Heart left ventricle (tissue), 16 donors: ENCODE measurements at regions not wholly inside any gene's neighbourhood (a gene's known extent, or its start where the extent isn't known, plus 50 kb on each side); places are given as distances from the start of the nearest gene placed in this dataset.

Experiments used
- ATAC-seq, 4 donors: fragments of 200-7000 bp; cut with Tn5 transposase; one replicate each; pipeline ENCODE4 v1.9.1; 2020 to 2022; ENCODE audit warnings: moderate library complexity in 4 of 4, mild to moderate bottlenecking in 3 of 4, moderate number of reproducible peaks in 1 of 4
- DNase-seq, 5 donors: peaks; one replicate each; pipeline ENCODE4 v3.0.0-alpha.2; 2020
- H3K27ac ChIP-seq, 12 donors: fragments of 200-600 bp; sonication (generic) in 4 of 12; one replicate each; pipeline versions ENCODE4 v1.5.0 to v1.8.0; 2016 to 2022; ENCODE audit warnings: mild to moderate bottlenecking in 2 of 12
- H3K27me3 ChIP-seq, 9 donors: fragments of 200-600 bp; sonication (generic) in 2 of 9; one replicate each; pipeline versions ENCODE4 v1.5.1 to v1.8.0; 2016 to 2022; ENCODE audit warnings: mild to moderate bottlenecking in 3 of 9
- H3K36me3 ChIP-seq, 9 donors: fragments of 200-600 bp; sonication (generic) in 2 of 9; one replicate each; pipeline versions ENCODE4 v1.5.0 to v1.8.0; 2018 to 2022; ENCODE audit warnings: mild to moderate bottlenecking in 2 of 9
- H3K4me1 ChIP-seq, 12 donors: fragments of 200-600 bp; sonication (generic) in 4 of 12; one replicate each; pipeline versions ENCODE4 v1.5.0 to v1.8.0; 2016 to 2022; ENCODE audit warnings: mild to moderate bottlenecking in 3 of 12
- H3K4me3 ChIP-seq, 12 donors: fragments of 200-600 bp; sonication (generic) in 4 of 12; one replicate each; pipeline versions ENCODE4 v1.5.0 to v1.8.0; 2017 to 2022; ENCODE audit warnings: mild to moderate bottlenecking in 9 of 12, moderate library complexity in 4 of 12
- H3K9me3 ChIP-seq, 12 donors: fragments of 200-600 bp; sonication (generic) in 4 of 12; one replicate each; pipeline versions ENCODE4 v1.5.0 to v1.8.0; 2016 to 2022; ENCODE audit warnings: mild to moderate bottlenecking in 1 of 12
- CTCF ChIP-seq, 12 donors: fragments of 200-600 bp; sonication (generic) in 4 of 12; IDR thresholded peaks; one replicate each; pipeline versions ENCODE4 v1.5.0 to v1.8.0; 2018 to 2022; ENCODE audit warnings: antibody characterized with exemption in 12 of 12, mild to moderate bottlenecking in 5 of 12
- POLR2A ChIP-seq, 2 donors: fragments of 450-650 bp; IDR thresholded peaks; one replicate each; pipeline ENCODE4 v1.6.1; 2017; ENCODE audit warnings: antibody characterized with exemption in 2 of 2, mild to moderate bottlenecking in 2 of 2, moderate library complexity in 2 of 2
- whole genome bisulfite sequencing, 4 donors: extraction: QIAGEN DNeasy Blood & Tissue Kit in 2 of 4; methylation state at CpG; one replicate each; pipeline versions ENCODE4 v1.1.5 to v1.1.7; 2013 to 2018; 5-methylcytosine and 5-hydroxymethylcytosine counted together
- intact Hi-C, 10 donors: fragments of 100-400 bp; cut with DNase I; formaldehyde crosslinking; loops; one replicate each; pipeline versions ENCODE4 v1.11.1 to v1.14.2; 2022
- donor health status: ischemic (EF 13 %, LVEDD 7.1; RV severe dilation, severe dysfunction).
- donor health status: healthy with polysubstance abuse.
- donor health status: DM: no; HTN: yes; CAD: no.
- donor health status: DM: no; HTN: no; CAD: no.
- donor health status: ischemic (EF 25% LVEDD 6.9; RV normal size, moderate dysfunction).
- donor health status: ischemic (EF 25% LVEDD 5.7; RV mildly dilated, moderate dysfunction).
- donor health status: healthy.
- donor health status: DM: yes; HTN: yes; CAD: no.
- donor health status: ischemic (EF 35%, LVEDD 5.7; RV mildly dilated, moderate dysfunction).
- donor health status: nonischemic (EF 11% LVEDD 7.7; RV severe dilation, severe dysfunction).
- donor health status: DM: yes; HTN: yes; CAD: no.
- donor health status: PGD.
- donor health status: ischemic (EF 29% LVEDD 5.4; RV normal size, mild dysfunction).
- donor health status: nonischemic (EF 23%, LVEDD 6.1; RV moderate dilation, normal function).

- Histone ChIP-seq H3K27me3 (no peaks in the 10 kb centered on the region), H3K27ac (no peak overlapping the region), H3K9me3 (peaks cover 0 to 6% (median 0%) of the 10 kb centered on the region in 12 donors), H3K4me3 (no peak overlapping the region), H3K36me3 (no peaks in the 10 kb centered on the region), H3K4me1 (peaks cover 0 to 7% (median 0%) of the 10 kb centered on the region in 12 donors)
- 88 to 98% (median 94%) methylated on average over 2 of the region's 2 CpGs for WGBS, 4 donors
- ATAC-seq (no peak), DNase-seq (no peak)
- TF ChIP-seq CTCF (IDR thresholded peaks at IDR 0.05), result no peak
- no peak for TF ChIP-seq POLR2A (IDR thresholded peaks at IDR 0.05)
- intact Hi-C loops, result no loop called here
Measured at GRCh38 chr6:21462519-21462852, 131.1 kb upstream of the SOX4 start.

- no peak overlapping the region for H3K4me3 ChIP-seq
- no peaks in the 10 kb centered on the region for H3K36me3 ChIP-seq
- no peak for ATAC-seq
- H3K27me3 ChIP-seq, result no peaks in the 10 kb centered on the region
- WGBS, 4 donors, result 97 to 98% (median 98%) methylated on average over 8 of the region's 8 CpGs
- TF ChIP-seq POLR2A (IDR thresholded peaks at IDR 0.05), result no peak
- no peak overlapping the region for H3K27ac ChIP-seq
- no peak for DNase-seq
- H3K9me3 ChIP-seq, result peaks cover 0 to 6% (median 0%) of the 10 kb centered on the region in 12 donors
- no peaks in the 10 kb centered on the region for H3K4me1 ChIP-seq
- intact Hi-C loops, result no loop called here
Measured at GRCh38 chr6:21467091-21467490, 126.5 kb upstream of the SOX4 start.

- Histone ChIP-seq H3K36me3 (no peaks in the 10 kb centered on the region), H3K27me3 (no peaks in the 10 kb centered on the region), H3K4me3 (no peak overlapping the region), H3K27ac (no peak overlapping the region), H3K9me3 (peaks cover 0 to 6% (median 0%) of the 10 kb centered on the region in 12 donors), H3K4me1 (no peaks in the 10 kb centered on the region)
- DNase-seq, result no peak
- TF ChIP-seq POLR2A (IDR thresholded peaks at IDR 0.05), result no peak
- TF ChIP-seq CTCF (IDR thresholded peaks at IDR 0.05), result no peak
- intact Hi-C loops, result no loop called here
- ATAC-seq, result no peak
- 58 to 93% (median 77%) methylated on average over 1 of the region's 1 CpG for WGBS, 4 donors
Measured at GRCh38 chr6:21468461-21468860, 125.1 kb upstream of the SOX4 start.

GRCh38 chr6:21469213-21469612 is 124.3 kb upstream of the SOX4 start:
- ATAC-seq, result no peak
- no peak overlapping the region for H3K27ac ChIP-seq
- DNase-seq, result no peak
- peaks cover 0 to 6% (median 0%) of the 10 kb centered on the region in 12 donors for H3K9me3 ChIP-seq
- no peak overlapping the region for H3K4me3 ChIP-seq
- intact Hi-C loops, result no loop called here
- no peaks in the 10 kb centered on the region for H3K36me3 ChIP-seq
- H3K4me1 ChIP-seq, result no peaks in the 10 kb centered on the region
- TF ChIP-seq CTCF (IDR thresholded peaks at IDR 0.05) (no peak), POLR2A (IDR thresholded peaks at IDR 0.05) (no peak)
- WGBS, 4 donors, result 90 to 98% (median 94%) methylated on average over 3 of the region's 3 CpGs
- no peaks in the 10 kb centered on the region for H3K27me3 ChIP-seq

- TF ChIP-seq POLR2A (IDR thresholded peaks at IDR 0.05) (no peak), CTCF (IDR thresholded peaks at IDR 0.05) (no peak)
- Histone ChIP-seq H3K36me3 (no peaks in the 10 kb centered on the region), H3K4me1 (peaks cover 0 to 19% (median 8%) of the 10 kb centered on the region in 12 donors), H3K27ac (no peak overlapping the region), H3K9me3 (no peaks in the 10 kb centered on the region), H3K4me3 (no peak overlapping the region), H3K27me3 (no peaks in the 10 kb centered on the region)
- intact Hi-C loops, result no loop called here
- 76 to 89% (median 84%) methylated on average over 4 of the region's 4 CpGs for WGBS, 4 donors
- no peak for ATAC-seq
- DNase-seq, result no peak
Measured at GRCh38 chr6:21476112-21476511, 117.4 kb upstream of the SOX4 start.
